ENCODE measurements at regions not wholly inside any gene's neighbourhood (a gene's known extent, or its start where the extent isn't known, plus 50 kb on each side); places are given as distances from the start of the nearest gene placed in this dataset.

DNA sequence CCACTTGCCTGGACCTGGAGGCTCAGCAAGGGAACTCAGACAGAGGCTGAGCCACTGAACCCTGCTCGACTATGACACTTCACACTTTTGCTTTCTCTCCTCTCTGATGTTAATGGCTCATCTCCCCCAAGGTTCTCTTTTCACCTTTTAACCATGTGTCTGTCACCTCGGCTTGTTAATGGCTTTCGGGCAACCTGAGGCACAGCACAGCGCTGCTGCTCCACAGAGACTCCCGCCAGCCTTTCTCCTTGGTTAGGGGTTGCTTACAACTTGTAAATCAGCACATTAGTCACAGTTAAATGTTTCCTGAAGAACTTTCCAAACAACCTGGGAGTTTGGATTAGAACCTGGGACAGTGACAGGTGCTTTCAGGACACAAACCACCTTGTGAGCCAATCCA lies 136.2 kb upstream of the TBX20 start:
- intact Hi-C loops (cut with micrococcal nuclease): no loop called here
- no peak for TF ChIP-seq CTCF (IDR thresholded peaks at IDR 0.05)
- ChIA-PET POLR2A (no interaction called here), CTCF (no interaction called here)
- Mint-ChIP-seq H3K4me3 (no peak overlapping the region), H3K27ac (no peak overlapping the region), H3K4me1 (ENCODE audit: low read depth) (no peaks in the 10 kb centered on the region), H3K36me3 (ENCODE audit: low read depth) (no peaks in the 10 kb centered on the region), H3K27me3 (peaks cover 3% of the 10 kb centered on the region), H3K9me3 (no peaks in the 10 kb centered on the region)
- ATAC-seq: no peak
- no peak for DNase-seq

DNA sequence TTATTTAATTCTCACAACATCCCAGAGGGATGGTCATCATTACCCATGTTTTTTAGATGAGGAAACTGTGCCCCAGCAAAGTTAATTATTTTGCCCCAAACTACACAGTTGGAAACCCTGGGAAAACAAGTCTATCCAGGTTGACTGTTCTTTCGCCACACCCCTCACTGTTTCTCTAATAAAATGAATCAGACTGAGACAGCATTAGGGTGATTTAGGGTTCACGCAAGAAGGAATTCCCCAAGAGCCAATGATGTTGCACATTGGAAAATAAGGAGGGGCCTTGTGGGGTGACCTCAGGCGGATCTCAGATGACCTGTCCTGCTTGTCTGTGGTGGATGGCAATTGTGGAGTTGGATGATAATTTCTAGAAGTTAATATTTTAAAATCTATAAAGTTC lies 135.7 kb upstream of the TBX20 start:
- intact Hi-C loops (cut with micrococcal nuclease): no loop called here
- POLR2A ChIA-PET: no interaction called here
- H3K4me3 Mint-ChIP-seq: no peak overlapping the region
- CTCF ChIA-PET: no interaction called here
- no peaks in the 10 kb centered on the region for H3K9me3 Mint-ChIP-seq
- no peak for TF ChIP-seq CTCF (IDR thresholded peaks at IDR 0.05)
- H3K36me3 Mint-ChIP-seq (ENCODE audit: low read depth): no peaks in the 10 kb centered on the region
- ATAC-seq (no peak), DNase-seq (no peak)
- no peaks in the 10 kb centered on the region for H3K4me1 Mint-ChIP-seq (ENCODE audit: low read depth)
- no peak overlapping the region for H3K27ac Mint-ChIP-seq
- H3K27me3 Mint-ChIP-seq: no peaks in the 10 kb centered on the region

- CTCF ChIA-PET: no interaction called here
- Mint-ChIP-seq H3K9me3 (no peaks in the 10 kb centered on the region), H3K36me3 (ENCODE audit: low read depth) (no peaks in the 10 kb centered on the region), H3K27me3 (no peaks in the 10 kb centered on the region), H3K4me3 (no peak overlapping the region), H3K27ac (no peak overlapping the region), H3K4me1 (ENCODE audit: low read depth) (no peaks in the 10 kb centered on the region)
- DNase-seq (no peak), ATAC-seq (no peak)
- POLR2A ChIA-PET: no interaction called here
- intact Hi-C loops (cut with micrococcal nuclease): no loop called here
- TF ChIP-seq CTCF (IDR thresholded peaks at IDR 0.05): no peak
Measured at GRCh38 chr7:35386816-35387706, 133.2 kb upstream of the TBX20 start.

DNA sequence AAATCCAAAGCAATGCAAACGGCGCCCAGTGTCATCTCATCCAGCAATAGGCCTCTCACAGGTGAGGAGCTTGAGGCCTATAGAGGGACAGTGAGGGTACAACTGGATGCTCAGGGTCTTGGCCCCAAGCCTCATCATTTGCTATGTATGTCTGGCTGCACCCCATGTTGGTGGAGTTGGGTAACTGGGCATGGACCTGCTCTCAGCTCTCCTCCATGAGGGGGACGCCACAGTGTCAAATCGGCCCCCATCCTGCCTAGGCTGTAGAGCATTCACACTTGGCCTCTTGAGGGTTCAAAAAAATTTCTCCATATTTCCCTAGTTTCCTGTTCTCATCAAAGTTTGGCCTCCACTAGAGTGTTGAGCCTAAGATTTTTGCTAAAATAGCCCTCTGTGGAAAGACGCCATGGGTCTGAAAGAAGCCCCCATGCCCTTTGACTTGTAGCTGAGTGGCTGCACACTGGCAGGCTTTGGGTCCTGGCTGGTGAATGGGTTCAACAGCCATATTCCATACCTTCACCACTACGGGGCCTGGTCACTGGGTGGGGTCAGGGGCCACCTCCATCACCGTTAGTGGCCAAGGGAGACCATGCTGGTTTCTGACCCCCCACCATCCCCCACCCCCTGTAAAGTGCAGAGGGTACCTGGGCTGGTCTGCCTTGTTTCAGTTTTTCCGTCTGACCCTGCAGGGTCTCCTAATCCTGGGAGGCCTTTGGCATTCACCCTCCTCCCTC lies 132.3 kb upstream of the TBX20 start:
- no peaks in the 10 kb centered on the region for H3K9me3 Mint-ChIP-seq
- H3K36me3 Mint-ChIP-seq (ENCODE audit: low read depth): no peaks in the 10 kb centered on the region
- CTCF ChIA-PET: no interaction called here
- H3K4me3 Mint-ChIP-seq: no peak overlapping the region
- H3K4me1 Mint-ChIP-seq (ENCODE audit: low read depth): no peaks in the 10 kb centered on the region
- POLR2A ChIA-PET: no interaction called here
- no peak for DNase-seq
- intact Hi-C loops (cut with micrococcal nuclease): no loop called here
- no peak for TF ChIP-seq CTCF (IDR thresholded peaks at IDR 0.05)
- no peak overlapping the region for H3K27ac Mint-ChIP-seq
- H3K27me3 Mint-ChIP-seq: no peaks in the 10 kb centered on the region
- no peak for ATAC-seq

All from activated CD8-positive, alpha-beta T cell treated with anti-CD3 and anti-CD28 coated beads for 36 hours (primary cell).